PFSK-1 (cell line): ENCODE measurements at regions not wholly inside any gene's neighbourhood (a gene's known extent, or its start where the extent isn't known, plus 50 kb on each side); places are given as distances from the start of the nearest gene placed in this dataset.

ENCODE experiments used
- FOXP2 ChIP-seq: optimal IDR thresholded peaks from 2 replicates; pipeline ENCODE3; 2011; ENCODE audit warnings: borderline replicate concordance, control low read depth, inconsistent platforms; ENCODE audit not compliant: insufficient read depth; ENCODE audit errors: extremely low read length, extremely low read depth
- POLR2AphosphoS5 ChIP-seq: IDR thresholded peaks from 2 replicates; pipeline ENCODE4 v1.6.1; 2012; ENCODE audit warnings: low read depth, mild to moderate bottlenecking, control low read depth, low read length, moderate library complexity
- SIN3A ChIP-seq: IDR thresholded peaks from 2 replicates; pipeline ENCODE4 v1.6.1; 2012; ENCODE audit warnings: mild to moderate bottlenecking, low read length, moderate library complexity, borderline replicate concordance; ENCODE audit not compliant: insufficient read depth
- TAF1 ChIP-seq: IDR thresholded peaks from 2 replicates; pipeline ENCODE4 v1.6.1; 2012; ENCODE audit warnings: low read length, control low read depth, borderline replicate concordance; ENCODE audit not compliant: insufficient read depth
- TF ChIP-seq, protein P1 (sequence below), 2 experiments: IDR thresholded peaks; 2 replicates each; pipeline versions ENCODE4 v1.6.1 to v1.8.0; 2011 to 2012; ENCODE audit warnings: low read depth in 2 of 2, low read length in 2 of 2, control low read depth in 1 of 2, inconsistent platforms in 1 of 2, mild to moderate bottlenecking in 1 of 2, moderate library complexity in 1 of 2; ENCODE audit not compliant: insufficient read depth in 1 of 2

GRCh38 chr12:88308825-88309224, 166.7 kb downstream of the TMTC3 start:
- TF ChIP-seq, protein P1, sequence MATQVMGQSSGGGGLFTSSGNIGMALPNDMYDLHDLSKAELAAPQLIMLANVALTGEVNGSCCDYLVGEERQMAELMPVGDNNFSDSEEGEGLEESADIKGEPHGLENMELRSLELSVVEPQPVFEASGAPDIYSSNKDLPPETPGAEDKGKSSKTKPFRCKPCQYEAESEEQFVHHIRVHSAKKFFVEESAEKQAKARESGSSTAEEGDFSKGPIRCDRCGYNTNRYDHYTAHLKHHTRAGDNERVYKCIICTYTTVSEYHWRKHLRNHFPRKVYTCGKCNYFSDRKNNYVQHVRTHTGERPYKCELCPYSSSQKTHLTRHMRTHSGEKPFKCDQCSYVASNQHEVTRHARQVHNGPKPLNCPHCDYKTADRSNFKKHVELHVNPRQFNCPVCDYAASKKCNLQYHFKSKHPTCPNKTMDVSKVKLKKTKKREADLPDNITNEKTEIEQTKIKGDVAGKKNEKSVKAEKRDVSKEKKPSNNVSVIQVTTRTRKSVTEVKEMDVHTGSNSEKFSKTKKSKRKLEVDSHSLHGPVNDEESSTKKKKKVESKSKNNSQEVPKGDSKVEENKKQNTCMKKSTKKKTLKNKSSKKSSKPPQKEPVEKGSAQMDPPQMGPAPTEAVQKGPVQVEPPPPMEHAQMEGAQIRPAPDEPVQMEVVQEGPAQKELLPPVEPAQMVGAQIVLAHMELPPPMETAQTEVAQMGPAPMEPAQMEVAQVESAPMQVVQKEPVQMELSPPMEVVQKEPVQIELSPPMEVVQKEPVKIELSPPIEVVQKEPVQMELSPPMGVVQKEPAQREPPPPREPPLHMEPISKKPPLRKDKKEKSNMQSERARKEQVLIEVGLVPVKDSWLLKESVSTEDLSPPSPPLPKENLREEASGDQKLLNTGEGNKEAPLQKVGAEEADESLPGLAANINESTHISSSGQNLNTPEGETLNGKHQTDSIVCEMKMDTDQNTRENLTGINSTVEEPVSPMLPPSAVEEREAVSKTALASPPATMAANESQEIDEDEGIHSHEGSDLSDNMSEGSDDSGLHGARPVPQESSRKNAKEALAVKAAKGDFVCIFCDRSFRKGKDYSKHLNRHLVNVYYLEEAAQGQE (IDR thresholded peaks at IDR 0.05; ENCODE audit: insufficient read depth in 1 of 2, low read depth in 2 of 2, low read length in 2 of 2), result no peak
- TF ChIP-seq FOXP2, result no peak
- TF ChIP-seq POLR2AphosphoS5, result no peak
- no peak for TF ChIP-seq TAF1
- no peak for TF ChIP-seq SIN3A

DNA sequence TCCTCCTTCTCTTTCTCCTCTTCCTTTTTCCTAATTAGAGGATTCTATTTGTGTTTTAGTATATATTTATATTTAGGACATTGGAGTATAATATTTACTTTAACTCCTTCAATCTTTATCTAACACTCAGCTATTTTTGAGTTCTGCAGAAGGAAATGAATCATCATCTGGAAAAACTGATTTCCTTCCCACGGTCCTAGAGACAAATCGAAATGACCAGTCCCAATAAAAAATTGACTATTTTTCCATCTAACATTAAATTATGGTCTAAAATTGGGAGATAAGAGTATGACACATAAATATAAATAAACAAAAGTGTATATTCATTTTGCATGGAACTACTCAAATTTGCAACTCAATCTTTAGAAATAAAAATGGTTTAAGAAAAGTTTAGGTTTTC, 167.4 kb downstream of the TMTC3 start:
- TF ChIP-seq POLR2AphosphoS5, result no peak

GRCh38 chr12:88310069-88310468, 168.0 kb downstream of the TMTC3 start:
- TF ChIP-seq TAF1 (no peak), FOXP2 (no peak), SIN3A (no peak), POLR2AphosphoS5 (no peak)
- TF ChIP-seq, protein P1 (IDR thresholded peaks at IDR 0.05; ENCODE audit: insufficient read depth in 1 of 2, low read depth in 2 of 2, low read length in 2 of 2), result no peak

GRCh38 chr12:88310666-88311065, 168.6 kb downstream of the TMTC3 start:
- TF ChIP-seq SIN3A (no peak), TAF1 (no peak), FOXP2 (no peak)
- TF ChIP-seq, protein P1 (IDR thresholded peaks at IDR 0.05; ENCODE audit: insufficient read depth in 1 of 2, low read depth in 2 of 2, low read length in 2 of 2), result no peak

GRCh38 chr12:88313554-88313953, 171.4 kb downstream of the TMTC3 start:
- TF ChIP-seq SIN3A, result no peak

DNA sequence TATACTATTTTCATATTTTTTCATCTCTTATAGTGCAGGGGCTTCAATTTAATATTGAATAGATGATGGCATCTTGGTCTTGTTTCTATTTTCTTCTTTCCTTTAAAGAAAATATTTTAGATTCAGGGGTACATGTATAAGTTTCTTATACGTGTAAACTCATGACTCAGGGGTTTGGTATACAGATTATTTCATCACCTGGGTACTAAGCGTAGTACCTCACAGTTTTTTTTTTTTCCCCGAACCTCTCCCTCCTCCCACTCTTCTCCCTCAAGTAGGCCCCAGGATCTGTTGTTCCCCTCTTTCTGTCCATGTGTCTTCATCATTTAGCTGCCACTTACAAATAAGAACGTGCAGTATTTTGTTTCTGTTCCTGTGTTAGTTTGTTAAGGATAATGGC, 172.6 kb downstream of the TMTC3 start:
- TF ChIP-seq POLR2AphosphoS5 (no peak), SIN3A (no peak), FOXP2 (no peak), TAF1 (no peak)
- TF ChIP-seq, protein P1 (IDR thresholded peaks at IDR 0.05; ENCODE audit: insufficient read depth in 1 of 2, low read depth in 2 of 2, low read length in 2 of 2), result no peak
